ENCODE measurements at regions not wholly inside any gene's neighbourhood (a gene's known extent, or its start where the extent isn't known, plus 50 kb on each side); places are given as distances from the start of the nearest gene placed in this dataset.

- Mint-ChIP-seq H3K36me3 (no peaks in the 10 kb centered on the region), H3K27me3 (peaks cover 8% of the 10 kb centered on the region), H3K4me1 (ENCODE audit: unreplicated experiment) (no peaks in the 10 kb centered on the region)
Measured at GRCh38 chr12:11962860-11963259, 107.9 kb upstream of the BCL2L14 start.

GRCh38 chr12:11963841-11964471 is 106.8 kb upstream of the BCL2L14 start:
- peaks cover 9% of the 10 kb centered on the region for H3K27me3 Mint-ChIP-seq
- DNase-seq (ENCODE audit: extremely low spot score, unreplicated experiment) = no peak
- H3K9me3 Mint-ChIP-seq = no peaks in the 10 kb centered on the region
- TF ChIP-seq CTCF (conservative IDR thresholded peaks at IDR 0.05) = no peak
- no peaks in the 10 kb centered on the region for H3K4me1 Mint-ChIP-seq (ENCODE audit: unreplicated experiment)
- no peak overlapping the region for H3K4me3 Mint-ChIP-seq
- no peak overlapping the region for H3K27ac Mint-ChIP-seq
- no peaks in the 10 kb centered on the region for H3K36me3 Mint-ChIP-seq

More at GRCh38 chr12:11962860-11963259, 107.9 kb upstream of the BCL2L14 start:
- Mint-ChIP-seq H3K9me3 (peaks cover 4% of the 10 kb centered on the region), H3K4me3 (no peak overlapping the region), H3K27ac (no peak overlapping the region)
- no peak for DNase-seq (ENCODE audit: extremely low spot score, unreplicated experiment)
- no peak for TF ChIP-seq CTCF (conservative IDR thresholded peaks at IDR 0.05)

DNA sequence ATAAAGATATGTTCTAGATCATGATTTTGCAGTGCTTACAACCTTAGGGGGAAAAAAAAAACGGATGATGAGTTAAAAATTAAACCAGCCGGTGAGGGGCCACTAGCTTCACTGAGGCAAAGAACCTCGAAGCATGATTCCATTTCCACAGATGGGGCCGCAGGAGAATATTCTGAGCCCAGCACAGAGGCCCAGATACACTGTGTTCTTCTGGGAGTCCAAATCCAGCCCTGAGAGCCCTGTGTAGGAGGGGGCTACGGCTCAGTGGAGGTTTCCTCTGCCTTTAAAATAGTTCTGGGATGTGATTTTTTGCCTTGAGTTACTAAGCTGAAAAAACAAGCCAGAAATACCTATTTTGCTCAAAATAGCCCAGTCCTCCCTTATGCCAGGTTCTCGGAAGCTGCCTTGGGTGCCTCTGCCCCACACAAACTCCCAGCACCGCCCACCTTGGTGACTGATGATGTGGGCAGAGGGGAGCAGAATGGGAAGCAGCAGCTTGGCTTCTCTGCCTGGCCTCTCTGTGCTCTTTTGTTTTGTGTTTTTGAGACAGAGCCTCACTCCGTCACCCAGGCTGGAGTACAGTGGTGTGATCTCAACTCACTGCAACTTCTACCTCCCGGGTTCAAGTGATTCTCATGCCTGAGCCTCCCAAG is 105.4 kb upstream of the BCL2L14 start:
- no peak for TF ChIP-seq CTCF (conservative IDR thresholded peaks at IDR 0.05)
- DNase-seq (ENCODE audit: extremely low spot score, unreplicated experiment) = no peak
- no peak overlapping the region for H3K27ac Mint-ChIP-seq
- no peak overlapping the region for H3K4me3 Mint-ChIP-seq
- H3K36me3 Mint-ChIP-seq = no peaks in the 10 kb centered on the region
- no peaks in the 10 kb centered on the region for H3K4me1 Mint-ChIP-seq (ENCODE audit: unreplicated experiment)
- H3K27me3 Mint-ChIP-seq = peaks cover 11% of the 10 kb centered on the region
- no peaks in the 10 kb centered on the region for H3K9me3 Mint-ChIP-seq

DNA sequence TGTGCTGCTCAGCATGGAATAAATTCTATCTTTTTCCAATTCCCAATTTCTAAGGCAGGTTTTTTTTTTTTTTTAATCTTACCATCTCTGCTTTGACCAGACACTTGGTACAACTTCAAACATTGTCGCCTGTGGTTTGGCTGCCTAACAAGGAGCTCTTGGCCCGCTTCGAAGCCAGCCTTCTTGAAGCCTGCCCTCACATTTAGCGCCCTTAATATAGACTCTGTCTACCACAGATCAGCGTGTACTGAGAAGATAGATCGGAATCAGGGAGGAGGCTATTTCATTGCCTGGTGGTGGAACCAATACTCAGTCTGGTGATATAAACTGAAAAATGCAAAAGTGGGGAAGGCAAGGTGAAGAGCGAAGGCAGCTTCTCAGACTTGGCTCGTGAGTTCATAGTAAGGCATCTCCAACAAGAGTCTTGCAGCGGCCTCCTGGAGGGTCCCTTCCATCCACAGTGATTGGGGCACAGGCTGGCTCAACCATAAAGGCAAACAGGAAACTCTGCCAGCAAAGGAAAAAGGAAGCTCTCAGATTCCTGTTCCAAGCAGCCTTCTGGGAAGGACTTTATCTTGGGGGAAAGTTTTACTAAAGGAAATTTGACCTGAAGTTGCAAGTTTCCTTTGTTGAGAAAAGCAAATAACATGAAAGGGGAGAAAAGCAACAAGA is 103.2 kb upstream of the BCL2L14 start:
- TF ChIP-seq CTCF (conservative IDR thresholded peaks at IDR 0.05) = no peak
- no peak overlapping the region for H3K4me3 Mint-ChIP-seq
- H3K27ac Mint-ChIP-seq = no peak overlapping the region
- peaks cover 11% of the 10 kb centered on the region for H3K27me3 Mint-ChIP-seq
- no peaks in the 10 kb centered on the region for H3K36me3 Mint-ChIP-seq
- no peaks in the 10 kb centered on the region for H3K4me1 Mint-ChIP-seq (ENCODE audit: unreplicated experiment)
- DNase-seq (ENCODE audit: extremely low spot score, unreplicated experiment) = no peak
- H3K9me3 Mint-ChIP-seq = no peaks in the 10 kb centered on the region

DNA sequence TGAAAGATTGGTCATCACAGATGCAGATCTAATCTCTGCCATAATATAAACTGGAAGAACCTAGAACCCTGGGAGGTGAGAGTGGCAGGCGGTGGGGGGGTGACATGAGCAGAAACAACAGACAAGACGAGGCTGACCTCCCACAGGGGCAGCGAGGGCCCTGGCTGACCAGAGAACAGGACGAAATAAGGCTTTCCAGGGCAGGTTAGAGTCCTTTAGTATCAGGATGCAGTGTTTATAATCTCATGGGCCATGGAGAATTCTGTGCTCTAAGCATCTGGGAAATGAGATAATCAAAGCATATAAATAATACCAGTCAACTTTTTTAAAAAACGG is 102.7 kb upstream of the BCL2L14 start:
- Mint-ChIP-seq H3K27me3 (peaks cover 11% of the 10 kb centered on the region), H3K27ac (no peak overlapping the region), H3K4me3 (no peak overlapping the region), H3K9me3 (no peaks in the 10 kb centered on the region), H3K4me1 (ENCODE audit: unreplicated experiment) (no peaks in the 10 kb centered on the region), H3K36me3 (no peaks in the 10 kb centered on the region)
- no peak for DNase-seq (ENCODE audit: extremely low spot score, unreplicated experiment)
- no peak for TF ChIP-seq CTCF (conservative IDR thresholded peaks at IDR 0.05)

All from type B pancreatic cell (in vitro differentiated cells).